Stimulated activated CD8-positive, alpha-beta memory T cell treated with anti-CD3 and anti-CD28 coated beads, Interleukin-7, amount 100 ng/mL, for 4 hours (primary cell): ENCODE measurements at regions not wholly inside any gene's neighbourhood (a gene's known extent, or its start where the extent isn't known, plus 50 kb on each side); places are given as distances from the start of the nearest gene placed in this dataset.
"Not testable (repeated sequence)": the region's sequence is repeated elsewhere in the genome, so short reads cannot be mapped to it uniquely, and the experiment has no call there.

Source experiments
- DNase-seq, 2 donors: peaks; one replicate each; pipeline ENCODE4 v3.0.0-alpha.2; 2020; ENCODE audit warnings: low read depth in 2 of 2

DNA sequence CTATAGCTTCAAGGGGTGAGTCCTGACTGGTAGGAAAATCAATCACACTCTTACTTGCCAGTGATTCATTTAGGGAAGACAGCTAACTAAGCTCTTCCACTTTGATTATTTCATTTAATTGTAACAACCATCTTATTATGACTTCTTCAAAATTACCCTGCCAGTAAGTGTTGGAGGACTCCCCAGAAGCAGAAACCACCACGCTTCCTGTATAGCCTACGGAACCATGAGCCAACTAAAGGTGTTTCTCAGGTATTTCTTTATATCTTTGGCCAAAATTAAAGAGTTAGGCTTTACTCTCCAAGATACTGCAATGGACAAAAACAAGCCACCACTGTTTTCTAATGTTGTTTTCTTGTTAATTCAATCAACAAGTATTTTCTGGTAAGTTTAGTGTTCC is 61.0 kb downstream of the FOXD4L5 start:
- DNase-seq = peak; percentile 0

DNA sequence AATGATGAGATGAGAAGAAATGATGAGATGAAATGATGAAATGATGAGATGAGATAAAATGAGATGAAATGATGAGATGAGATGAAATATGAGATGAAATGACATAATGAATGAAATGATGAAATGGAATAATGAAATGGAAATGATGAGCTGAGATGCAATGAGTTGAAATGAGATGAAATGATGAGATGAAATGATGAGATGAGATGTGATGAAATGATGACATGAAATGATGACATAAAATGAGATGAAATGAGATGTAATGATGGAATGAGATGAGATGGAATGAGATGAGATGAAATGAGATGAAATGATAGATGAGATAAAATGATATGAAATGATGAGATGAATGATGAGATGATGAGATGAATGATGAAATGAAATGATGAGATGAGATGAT is 76.2 kb downstream of the FOXD4L5 start:
- not testable (repeated sequence) for DNase-seq

GRCh38 chr9:65207273-65207672 is 77.7 kb downstream of the FOXD4L5 start:
- DNase-seq = not testable (repeated sequence)

DNA sequence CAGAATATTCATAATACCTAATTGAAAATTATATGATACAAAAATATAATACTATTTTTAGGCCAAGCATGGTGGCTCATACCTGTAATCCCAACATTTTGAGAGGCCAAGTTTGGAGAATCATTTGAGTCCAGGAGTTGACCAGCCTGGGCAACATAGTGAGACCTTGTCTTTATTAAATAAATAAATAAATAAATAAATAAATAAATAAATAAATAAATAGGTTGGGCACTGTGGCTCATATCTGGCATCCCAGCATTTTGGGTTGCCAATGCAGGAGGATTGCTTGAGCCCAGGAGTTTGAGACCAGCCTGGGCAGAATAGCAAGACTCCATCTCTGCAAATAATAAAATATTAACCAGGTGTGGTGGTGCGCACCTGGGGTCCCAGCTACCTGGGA is 79.2 kb downstream of the FOXD4L5 start:
- not testable (repeated sequence) for DNase-seq

- not testable (repeated sequence) for DNase-seq
Observed at GRCh38 chr9:65195781-65196180, 89.2 kb downstream of the FOXD4L5 start.

DNA sequence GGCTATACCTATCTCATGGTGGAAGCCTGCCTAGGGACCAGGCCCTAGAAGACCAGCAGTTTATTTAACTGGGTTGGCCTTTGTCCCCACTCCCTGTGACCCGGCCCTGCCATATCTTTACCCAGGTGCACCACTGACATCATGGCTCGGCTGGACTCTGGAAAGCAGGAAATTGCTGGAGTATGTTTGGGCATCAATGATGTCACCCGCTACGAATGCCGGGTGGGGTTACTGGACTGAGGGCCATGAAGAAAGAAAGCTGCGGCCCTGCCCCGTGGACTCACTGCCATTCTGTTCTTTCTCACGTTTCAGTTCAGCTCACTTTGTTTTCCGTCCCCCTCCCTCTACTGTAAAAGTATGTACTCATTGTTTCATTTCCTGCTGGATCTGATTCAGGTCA is 129.1 kb downstream of the FOXD4L5 start:
- DNase-seq = not testable (repeated sequence)
